Neural progenitor cell (in vitro differentiated cells): ENCODE measurements at regions not wholly inside any gene's neighbourhood (a gene's known extent, or its start where the extent isn't known, plus 50 kb on each side); places are given as distances from the start of the nearest gene placed in this dataset.

Source experiments
- DNase-seq: peaks from one replicate; pipeline ENCODE4 v3.0.0-alpha.2; 2016; ENCODE audit warnings: low spot score
- H2AFZ ChIP-seq: fragments of 200-600 bp; sonication (generic); replicated peaks from 2 replicates; pipeline ENCODE4 v1.6.1; 2016; ENCODE audit warnings: antibody characterized with exemption
- H3F3A ChIP-seq: fragments of 200-600 bp; sonication (generic); 2 replicates; pipeline ENCODE4 v1.6.1; 2016; ENCODE audit warnings: antibody characterized with exemption, low read depth
- H3K27ac ChIP-seq: fragments of 200-600 bp; sonication (generic); 2 replicates; pipeline ENCODE4 v1.5.1; 2016; ENCODE audit warnings: mild to moderate bottlenecking
- H3K27me3 ChIP-seq: fragments of 200-600 bp; sonication (generic); 2 replicates; pipeline ENCODE4 v1.6.1; 2016; ENCODE audit warnings: mild to moderate bottlenecking, moderate library complexity
- H3K36me3 ChIP-seq: fragments of 200-600 bp; sonication (generic); 2 replicates; pipeline ENCODE4 v1.5.1; 2016
- H3K4me1 ChIP-seq: fragments of 200-600 bp; sonication (generic); 2 replicates; pipeline ENCODE4 v1.6.1; 2016; ENCODE audit warnings: mixed run types
- H3K4me2 ChIP-seq: fragments of 200-600 bp; sonication (generic); 2 replicates; pipeline ENCODE4 v1.6.1; 2016
- H3K4me3 ChIP-seq: fragments of 200-600 bp; sonication (generic); 2 replicates; pipeline ENCODE4 v1.5.1; 2016
- H3K79me2 ChIP-seq: fragments of 200-600 bp; sonication (generic); 2 replicates; pipeline ENCODE4 v1.6.1; 2016; ENCODE audit warnings: low read depth
- H3K9ac ChIP-seq: fragments of 200-600 bp; sonication (generic); 2 replicates; pipeline ENCODE4 v1.6.1; 2016
- H3K9me3 ChIP-seq: fragments of 200-600 bp; sonication (generic); 2 replicates; pipeline ENCODE4 v1.5.1; 2016; ENCODE audit warnings: low read depth
- H4K20me1 ChIP-seq: fragments of 200-600 bp; sonication (generic); 2 replicates; pipeline ENCODE4 v1.6.1; 2016; ENCODE audit warnings: low read depth
- H3K27ac Mint-ChIP-seq: 3 replicates; pipeline ENCODE4 v1.8.0; 2021; ENCODE audit warnings: mixed read lengths
- H3K27me3 Mint-ChIP-seq: 2 replicates; pipeline ENCODE4 v1.8.0; 2022; ENCODE audit warnings: low read depth, mild to moderate bottlenecking, inconsistent platforms, moderate library complexity, mixed read lengths; ENCODE audit not compliant: insufficient read depth
- H3K36me3 Mint-ChIP-seq: 3 replicates; pipeline ENCODE4 v1.8.0; 2021; ENCODE audit warnings: mixed read lengths
- H3K4me1 Mint-ChIP-seq: 3 replicates; pipeline ENCODE4 v1.8.0; 2021; ENCODE audit warnings: mixed read lengths
- H3K4me3 Mint-ChIP-seq: 3 replicates; pipeline ENCODE4 v1.8.0; 2021; ENCODE audit warnings: mild to moderate bottlenecking, moderate library complexity, mixed read lengths
- H3K9me3 Mint-ChIP-seq: 3 replicates; pipeline ENCODE4 v1.8.0; 2020; ENCODE audit warnings: mixed read lengths
- CTCF ChIP-seq: fragments of 200-600 bp; sonication (generic); IDR thresholded peaks from 2 replicates; pipeline ENCODE4 v1.5.1; 2017; ENCODE audit warnings: antibody characterized with exemption, mild to moderate bottlenecking
- EZH2 ChIP-seq: fragments of 200-600 bp; sonication (generic); IDR thresholded peaks from 2 replicates; pipeline ENCODE4 v1.6.1; 2017; ENCODE audit warnings: antibody characterized with exemption, mild to moderate bottlenecking, moderate library complexity
- EZH2phosphoT487 ChIP-seq: fragments of 200-600 bp; sonication (generic); IDR thresholded peaks from 2 replicates; pipeline ENCODE4 v1.6.1; 2017; ENCODE audit warnings: antibody characterized with exemption

GRCh38 chr6:55676736-55677135 lies 97.7 kb upstream of the HMGCLL1 start:
- Histone ChIP-seq H3K79me2 (no peaks in the 10 kb centered on the region), H3K27ac (no peak overlapping the region), H3K9me3 (no peaks in the 10 kb centered on the region), H2AFZ (no peak overlapping the region), H3F3A (no peaks in the 10 kb centered on the region), H3K9ac (no peak overlapping the region), H4K20me1 (no peaks in the 10 kb centered on the region), H3K27me3 (no peaks in the 10 kb centered on the region), H3K36me3 (no peaks in the 10 kb centered on the region), H3K4me1 (peaks cover 18% of the 10 kb centered on the region), H3K4me3 (no peak overlapping the region), H3K4me2 (no peak overlapping the region)
- Mint-ChIP-seq H3K4me1 (peaks cover 42% of the 10 kb centered on the region), H3K27me3 (no peaks in the 10 kb centered on the region), H3K9me3 (peaks cover under 1% of the 10 kb centered on the region), H3K4me3 (no peak overlapping the region), H3K27ac (no peak overlapping the region), H3K36me3 (no peaks in the 10 kb centered on the region)
- no peak for TF ChIP-seq EZH2
- TF ChIP-seq EZH2phosphoT487: no peak
- TF ChIP-seq CTCF: no peak
- no peak for DNase-seq

GRCh38 chr6:55675941-55676340 lies 96.9 kb upstream of the HMGCLL1 start:
- Histone ChIP-seq H4K20me1 (no peaks in the 10 kb centered on the region), H3K36me3 (no peaks in the 10 kb centered on the region), H3F3A (no peaks in the 10 kb centered on the region), H3K79me2 (no peaks in the 10 kb centered on the region), H3K4me3 (no peak overlapping the region), H3K9ac (no peak overlapping the region), H3K27ac (no peak overlapping the region), H3K9me3 (no peaks in the 10 kb centered on the region), H3K4me2 (no peak overlapping the region), H3K4me1 (peaks cover 24% of the 10 kb centered on the region), H2AFZ (no peak overlapping the region), H3K27me3 (no peaks in the 10 kb centered on the region)
- Mint-ChIP-seq H3K4me1 (peaks cover 48% of the 10 kb centered on the region), H3K4me3 (no peak overlapping the region), H3K9me3 (no peaks in the 10 kb centered on the region), H3K36me3 (no peaks in the 10 kb centered on the region), H3K27ac (no peak overlapping the region), H3K27me3 (no peaks in the 10 kb centered on the region)
- TF ChIP-seq CTCF (no peak), EZH2 (no peak), EZH2phosphoT487 (no peak)
- DNase-seq: no peak

- Histone ChIP-seq H3K4me2 (no peak overlapping the region), H3K27me3 (no peaks in the 10 kb centered on the region), H3K36me3 (no peaks in the 10 kb centered on the region), H3K79me2 (no peaks in the 10 kb centered on the region), H3F3A (no peaks in the 10 kb centered on the region), H2AFZ (no peak overlapping the region), H3K27ac (no peak overlapping the region), H3K9me3 (no peaks in the 10 kb centered on the region), H3K4me1 (peaks cover 17% of the 10 kb centered on the region), H3K9ac (no peak overlapping the region), H3K4me3 (no peak overlapping the region), H4K20me1 (no peaks in the 10 kb centered on the region)
- no peak overlapping the region for H3K27ac Mint-ChIP-seq
- no peaks in the 10 kb centered on the region for H3K36me3 Mint-ChIP-seq
- no peak overlapping the region for H3K4me3 Mint-ChIP-seq
- peaks cover 45% of the 10 kb centered on the region for H3K4me1 Mint-ChIP-seq
- H3K9me3 Mint-ChIP-seq: no peaks in the 10 kb centered on the region
- H3K27me3 Mint-ChIP-seq: no peaks in the 10 kb centered on the region
- DNase-seq: no peak
- TF ChIP-seq CTCF: no peak
- TF ChIP-seq EZH2: no peak
- no peak for TF ChIP-seq EZH2phosphoT487
Observed at GRCh38 chr6:55674672-55675071, 95.7 kb upstream of the HMGCLL1 start.
